HG03521 (cell line): ENCODE measurements at regions not wholly inside any gene's neighbourhood (a gene's known extent, or its start where the extent isn't known, plus 50 kb on each side); places are given as distances from the start of the nearest gene placed in this dataset.

Source experiments
- ATAC-seq: cut with Tn5 transposase; IDR thresholded peaks from one replicate; pipeline ENCODE4 v1.9.1; 2021; ENCODE audit warnings: mild to moderate bottlenecking, moderate library complexity; ENCODE audit not compliant: unreplicated experiment

DNA sequence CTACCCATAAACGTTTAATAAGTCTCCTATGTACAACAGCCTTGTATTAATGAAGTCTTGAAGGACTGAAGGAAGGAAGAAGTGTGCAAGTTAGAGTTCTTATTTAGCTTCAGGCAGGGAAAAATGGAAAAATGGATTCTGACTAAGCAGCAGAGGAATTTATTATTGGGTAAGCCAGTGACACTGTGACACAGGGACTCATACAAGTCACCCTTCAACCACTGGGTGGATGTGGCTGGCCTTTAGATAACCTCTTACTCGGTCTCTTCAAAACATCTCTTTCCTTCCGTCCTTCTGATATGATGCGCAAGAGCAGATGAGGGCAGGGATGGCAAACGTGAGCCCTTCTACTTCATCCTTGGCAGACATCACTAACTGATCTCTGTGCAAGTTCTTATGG is 145.6 kb downstream of the DHX35 start:
- ATAC-seq, result no peak

DNA sequence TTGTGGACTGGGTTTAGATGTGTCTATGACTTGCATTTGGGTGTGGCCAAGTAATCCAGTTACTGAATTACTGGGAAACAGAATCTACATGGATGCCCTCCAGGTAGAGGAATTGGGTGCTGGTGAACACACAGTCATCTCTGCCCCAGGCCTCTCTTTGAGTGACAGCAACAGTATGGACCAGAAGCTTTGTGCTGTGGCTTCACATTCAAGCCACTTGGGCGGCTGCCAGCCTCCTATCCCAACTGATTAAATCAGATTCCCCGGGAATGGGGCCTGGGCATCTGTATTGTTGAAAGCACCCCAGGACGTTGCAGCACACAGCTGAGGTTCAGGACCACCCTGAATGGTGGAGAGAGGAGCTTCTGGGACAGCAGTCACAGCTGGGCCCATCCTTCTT is 144.6 kb downstream of the DHX35 start:
- no peak for ATAC-seq

DNA sequence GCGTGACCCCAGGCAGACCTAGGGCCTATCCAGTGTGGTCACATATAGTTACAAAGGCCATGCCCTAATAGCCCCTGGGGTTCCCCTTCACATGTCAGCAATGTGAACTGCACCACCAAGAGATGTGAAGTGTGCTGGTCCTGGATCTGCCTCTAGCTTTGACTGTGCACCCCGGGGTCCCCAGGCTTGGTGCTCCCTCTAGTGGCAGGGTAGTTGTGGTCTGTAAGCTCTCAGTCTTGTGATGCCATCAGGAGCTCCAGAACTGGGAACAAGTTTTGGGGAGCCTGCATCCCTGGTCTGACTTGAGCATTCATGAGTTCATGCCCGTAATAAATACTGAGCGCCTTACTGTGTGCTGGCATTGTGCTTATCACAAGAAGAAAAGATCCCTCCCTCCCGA is 143.4 kb downstream of the DHX35 start:
- ATAC-seq, result no peak

DNA sequence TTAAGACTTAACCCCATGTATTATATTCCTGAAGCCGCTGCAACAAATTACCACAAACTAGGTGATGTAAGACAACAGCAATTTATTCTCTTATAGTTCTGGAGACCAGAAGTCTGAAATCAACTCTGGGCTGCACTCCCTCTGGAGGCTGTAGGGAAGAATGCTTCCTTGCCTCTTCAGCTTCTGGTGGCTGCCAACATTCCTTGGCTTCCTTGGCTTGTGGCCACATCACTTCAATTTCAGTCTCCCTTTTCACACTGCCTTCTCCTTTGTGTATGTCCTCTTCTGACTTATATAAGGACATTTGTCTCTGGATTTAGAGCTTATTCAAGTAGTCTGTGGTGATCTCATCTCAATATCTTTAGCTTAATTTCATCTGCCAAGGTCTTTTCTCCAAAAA is 141.6 kb downstream of the DHX35 start:
- no peak for ATAC-seq

DNA sequence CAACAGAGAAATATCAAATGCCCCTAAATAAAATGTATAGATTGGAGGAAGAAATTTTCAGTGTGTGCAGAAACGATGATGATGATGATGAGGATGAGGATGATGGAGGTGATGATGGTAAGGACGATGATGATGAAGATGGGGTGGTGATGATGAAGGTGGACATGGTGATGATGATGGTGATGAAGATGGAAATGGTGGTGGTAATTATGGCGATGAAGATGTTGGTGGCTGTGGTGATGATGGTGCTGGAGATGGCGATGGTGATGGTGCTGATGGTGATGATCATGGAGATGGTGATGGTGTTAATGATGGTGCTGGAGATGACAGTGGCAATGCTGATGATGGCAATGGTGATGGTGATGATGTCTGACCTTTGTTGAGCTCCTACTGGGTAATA is 141.2 kb downstream of the DHX35 start:
- no peak for ATAC-seq

DNA sequence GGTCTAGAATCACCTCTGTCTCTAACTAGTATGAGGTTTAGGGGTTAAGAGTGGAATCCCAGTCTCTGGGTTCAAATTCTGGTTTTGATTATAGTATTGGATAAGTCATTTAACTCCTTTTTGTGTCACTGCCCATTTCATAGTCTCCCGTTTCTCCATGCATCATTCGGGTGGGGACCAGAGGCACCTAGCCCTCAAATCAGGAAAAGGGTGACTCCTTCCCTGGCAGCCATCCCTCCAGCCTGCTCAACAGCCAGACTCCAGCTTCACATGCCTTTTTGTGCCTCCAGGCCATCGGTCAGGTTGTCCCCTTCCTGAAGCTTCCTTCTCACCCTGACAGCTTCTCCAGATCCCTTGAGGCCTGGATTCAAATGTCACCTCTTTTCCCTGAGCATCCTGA is 139.8 kb downstream of the DHX35 start:
- ATAC-seq, result no peak

DNA sequence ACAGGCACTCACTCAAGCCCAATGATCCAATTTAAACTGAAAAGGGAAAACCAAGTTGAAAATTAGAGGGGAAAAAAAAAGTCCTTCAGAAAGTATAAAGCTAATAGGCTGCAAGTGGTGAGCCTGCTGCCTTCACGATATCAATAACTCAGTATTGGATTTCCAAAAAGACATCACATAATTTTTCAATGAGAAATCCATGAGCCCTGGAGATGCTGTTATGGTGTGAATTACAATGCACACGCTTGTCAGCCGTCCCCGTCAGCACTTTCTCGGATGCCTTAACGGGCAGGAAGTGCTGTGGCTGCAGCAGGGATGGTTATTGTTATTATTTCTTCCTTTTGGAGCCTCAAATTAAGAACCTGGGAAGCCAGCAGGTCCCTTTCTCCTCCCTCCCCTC is 138.5 kb downstream of the DHX35 start:
- no peak for ATAC-seq

DNA sequence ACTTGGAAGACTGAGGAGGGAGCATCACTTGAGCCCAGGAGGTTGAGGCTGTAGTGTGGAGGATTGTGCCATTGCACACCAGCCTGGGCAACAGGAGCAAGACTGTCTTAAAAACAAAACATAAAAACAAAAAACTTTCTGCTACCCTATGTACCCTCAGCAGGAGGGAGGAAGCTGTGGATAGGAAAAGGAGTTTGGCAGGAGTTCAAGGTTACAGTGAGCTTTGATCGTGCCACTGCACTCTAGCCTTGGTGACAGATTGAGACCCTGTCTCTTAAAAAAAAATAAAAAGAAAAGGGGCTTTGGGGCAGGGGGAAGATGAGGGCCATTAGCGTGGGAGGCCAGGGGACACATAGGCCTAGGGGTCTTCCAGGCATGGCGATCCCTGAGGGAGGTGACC is 135.7 kb downstream of the DHX35 start:
- no peak for ATAC-seq

DNA sequence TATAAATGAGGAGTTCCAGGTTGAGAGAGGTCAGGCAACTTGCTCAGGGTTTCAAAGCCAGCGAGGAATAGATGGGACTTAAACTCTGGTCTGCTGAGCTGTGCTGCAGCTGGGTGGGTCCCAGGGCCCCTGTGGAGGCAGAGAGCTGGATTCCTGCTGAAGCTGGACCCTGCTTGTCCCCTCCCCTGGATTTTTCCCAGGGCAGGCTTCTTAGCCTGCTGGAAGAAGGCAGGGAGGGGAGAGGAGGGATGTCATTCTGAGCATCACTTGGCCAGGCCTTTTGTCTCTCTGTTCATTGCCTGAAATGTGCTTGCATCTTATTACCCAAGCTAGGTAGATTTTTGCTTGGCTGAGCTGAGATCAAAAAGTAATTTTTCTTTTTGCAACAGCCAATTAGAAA is 133.7 kb downstream of the DHX35 start:
- no peak for ATAC-seq

DNA sequence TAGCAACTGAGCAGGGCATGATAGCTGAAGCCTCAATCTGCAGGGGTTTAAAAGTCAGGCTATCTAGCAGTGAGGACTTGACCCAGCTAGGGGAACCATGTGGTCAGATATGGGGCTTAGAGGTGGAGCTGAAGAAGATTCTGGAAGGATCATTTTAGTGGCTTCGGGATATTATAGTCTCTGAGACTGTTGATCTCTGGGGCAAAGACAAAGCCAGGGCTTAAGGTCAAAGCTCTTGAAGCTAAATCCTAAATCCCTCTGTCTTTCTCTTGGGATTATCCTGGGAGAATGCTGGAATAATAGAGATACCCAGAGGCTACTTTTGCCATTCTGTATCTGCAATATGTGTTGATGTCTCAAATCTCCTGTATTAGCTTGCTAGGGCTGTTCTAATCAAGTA is 132.2 kb downstream of the DHX35 start:
- no peak for ATAC-seq

DNA sequence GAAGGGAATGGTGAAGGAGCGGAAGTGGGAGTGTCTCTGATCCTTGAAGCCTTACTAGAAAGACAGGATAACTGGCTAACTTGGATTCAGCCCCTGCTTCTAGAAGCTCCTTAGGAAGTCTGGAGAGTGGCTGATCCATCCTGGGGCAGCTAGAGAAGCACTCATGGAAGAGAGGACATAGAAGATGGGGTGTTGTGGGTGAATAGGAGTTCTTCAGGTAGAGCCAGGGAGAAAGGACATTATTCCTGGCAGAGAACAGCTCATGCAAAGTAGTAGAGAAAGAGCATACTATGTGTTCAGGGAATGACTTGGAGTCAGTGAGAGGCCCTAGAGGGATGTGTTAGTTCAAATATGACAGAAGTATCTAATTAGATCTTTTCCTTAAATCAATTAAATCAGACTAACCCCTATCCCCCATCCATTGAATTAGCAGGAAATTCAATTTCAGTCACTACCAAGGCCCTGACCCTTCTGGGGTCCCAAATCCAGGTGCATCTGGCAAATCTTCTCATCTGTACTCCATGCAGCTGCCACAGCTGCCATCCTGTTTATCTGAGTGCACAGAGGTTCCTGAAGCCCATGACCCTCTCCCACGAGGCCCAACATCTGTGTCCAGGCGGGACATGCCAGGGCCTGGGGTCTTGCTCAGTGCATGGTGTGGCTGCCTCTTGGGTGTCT is 130.7 kb downstream of the DHX35 start:
- ATAC-seq, result no peak

DNA sequence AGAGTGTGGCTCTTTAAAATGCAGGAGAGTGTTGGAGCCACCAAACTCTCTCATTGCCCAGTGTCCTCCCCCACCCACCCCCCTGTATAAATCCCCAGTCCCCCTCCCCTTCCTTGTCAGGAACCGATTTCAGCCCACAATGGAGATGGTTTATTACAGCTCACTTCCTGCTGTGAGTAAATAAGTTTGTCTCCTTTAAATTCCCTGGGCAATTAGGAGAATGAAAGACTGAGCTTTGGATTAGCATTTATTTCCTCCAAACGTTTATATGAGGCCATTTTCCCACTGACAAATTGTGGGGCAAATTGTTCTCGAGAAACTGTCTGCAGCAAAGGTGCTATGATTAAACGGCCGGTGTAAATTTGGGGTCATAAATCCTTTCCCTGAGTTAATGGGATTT is 128.8 kb downstream of the DHX35 start:
- ATAC-seq, result no peak

DNA sequence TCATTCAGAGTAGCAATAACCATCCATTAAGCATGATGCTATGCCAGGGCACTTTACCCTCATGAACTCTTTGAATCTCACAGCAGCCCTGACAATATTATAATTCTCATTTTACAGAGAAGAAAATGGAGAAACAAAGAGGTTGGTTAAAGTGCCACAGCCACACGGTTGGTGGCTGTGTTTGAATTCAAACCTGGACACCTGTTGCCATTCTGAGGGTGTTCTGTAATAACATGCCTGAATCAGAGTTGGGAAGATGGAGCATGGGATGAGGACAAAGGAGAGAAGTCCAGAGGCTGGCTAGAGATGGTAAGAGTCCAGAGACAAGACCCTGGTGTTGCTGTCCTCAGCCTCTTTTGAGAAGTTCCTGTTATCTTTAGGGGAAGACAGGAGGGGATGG is 127.7 kb downstream of the DHX35 start:
- ATAC-seq, result no peak
